GM18951 (cell line): ENCODE measurements at regions not wholly inside any gene's neighbourhood (a gene's known extent, or its start where the extent isn't known, plus 50 kb on each side); places are given as distances from the start of the nearest gene placed in this dataset.

Experiments
- POLR2A ChIP-seq: IDR thresholded peaks from 4 replicates; pipeline ENCODE4 v1.6.1; 2011; ENCODE audit warnings: mild to moderate bottlenecking; ENCODE audit not compliant: insufficient read length, insufficient read depth; ENCODE audit errors: extremely low read depth
- in situ Hi-C: fragments of 300-500 bp; cut with MboI; formaldehyde crosslinking; loops from one replicate; pipeline ENCODE4 v1.12.0; 2022; ENCODE audit warnings: low sequenced_read_pairs, mixed read lengths, inconsistent platforms; ENCODE audit not compliant: unreplicated experiment

DNA sequence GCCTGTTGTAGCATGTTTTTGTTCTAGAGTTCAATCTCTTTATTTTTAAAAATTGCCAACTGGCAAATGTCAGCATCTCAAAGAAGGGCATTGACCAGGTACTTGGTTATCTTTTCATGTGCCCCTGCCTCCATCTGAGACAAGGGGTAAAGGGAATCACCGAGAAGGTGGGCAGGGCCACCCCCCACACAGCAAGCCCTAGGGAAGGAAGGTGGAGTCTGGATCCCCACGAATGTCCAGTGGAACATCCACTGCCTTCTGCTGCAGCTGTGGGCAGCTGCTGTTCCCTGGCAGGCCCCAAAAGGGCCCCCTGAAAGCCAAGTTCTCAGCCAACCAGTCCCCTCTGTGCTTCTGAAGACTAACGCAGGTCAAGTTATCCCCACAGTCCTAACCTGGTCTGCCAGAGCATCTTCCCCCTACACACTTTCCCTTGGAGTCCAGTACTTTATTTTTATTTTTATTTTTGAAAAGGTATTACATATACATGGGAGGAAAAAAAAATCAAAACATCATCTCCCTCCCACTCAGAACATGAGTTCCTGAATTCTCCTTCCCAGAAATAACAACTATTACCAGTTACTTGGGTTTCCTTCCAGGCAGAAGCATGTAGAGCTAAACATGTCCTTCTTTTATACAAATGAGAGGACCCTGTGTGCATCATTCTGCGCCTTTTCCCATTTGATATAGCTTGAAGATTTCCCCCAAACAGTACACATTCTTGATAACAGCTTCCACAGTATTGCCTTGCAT, 253.7 kb downstream of the MAFB start:
- no peak for TF ChIP-seq POLR2A
- in situ Hi-C loops: no loop called here

DNA sequence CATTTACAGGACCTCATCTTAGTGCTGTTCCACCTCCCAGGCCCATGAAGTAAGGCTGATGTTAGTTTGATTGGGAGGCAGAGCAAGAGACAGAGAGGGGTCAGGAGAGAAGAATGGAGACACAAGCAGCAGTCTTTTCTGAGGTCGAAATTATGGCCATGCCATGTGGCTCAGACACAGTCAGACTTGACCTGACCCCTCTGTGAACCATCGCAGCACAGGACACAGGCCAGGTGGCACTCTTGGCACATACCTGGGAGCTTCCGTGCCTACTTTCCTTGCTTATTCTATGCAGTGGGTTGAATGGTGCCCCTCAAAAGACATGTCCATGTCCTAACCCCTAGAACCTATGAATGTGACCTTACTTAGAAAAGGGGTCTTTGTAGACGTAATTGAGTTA, 254.9 kb downstream of the MAFB start:
- in situ Hi-C loops: no loop called here
- no peak for TF ChIP-seq POLR2A

DNA sequence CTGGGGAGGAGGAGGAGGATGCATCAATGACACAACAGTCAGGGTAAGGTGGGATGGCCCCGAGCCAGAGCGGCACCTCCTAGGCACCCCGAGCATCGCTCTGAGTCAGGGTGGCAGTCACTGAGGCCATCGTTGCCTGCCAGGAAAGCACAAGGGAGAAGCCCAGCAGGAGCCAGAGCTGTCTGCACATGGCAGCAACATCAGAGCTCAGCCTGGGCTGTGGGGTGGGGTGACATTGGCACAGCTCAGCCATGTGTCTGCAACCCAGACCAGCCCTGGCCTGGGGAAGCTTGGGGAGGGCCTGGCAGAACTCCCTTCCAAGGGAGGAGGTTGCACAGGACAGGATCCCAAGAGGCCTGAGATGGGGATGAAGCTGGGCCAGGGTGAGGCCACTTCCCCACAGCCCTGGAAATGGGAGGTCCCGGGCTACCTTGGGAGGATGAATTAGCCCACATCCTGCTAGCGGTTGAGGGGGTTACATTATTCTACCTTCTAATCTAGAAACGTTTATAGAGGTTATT, 255.6 kb downstream of the MAFB start:
- in situ Hi-C loops: no loop called here

DNA sequence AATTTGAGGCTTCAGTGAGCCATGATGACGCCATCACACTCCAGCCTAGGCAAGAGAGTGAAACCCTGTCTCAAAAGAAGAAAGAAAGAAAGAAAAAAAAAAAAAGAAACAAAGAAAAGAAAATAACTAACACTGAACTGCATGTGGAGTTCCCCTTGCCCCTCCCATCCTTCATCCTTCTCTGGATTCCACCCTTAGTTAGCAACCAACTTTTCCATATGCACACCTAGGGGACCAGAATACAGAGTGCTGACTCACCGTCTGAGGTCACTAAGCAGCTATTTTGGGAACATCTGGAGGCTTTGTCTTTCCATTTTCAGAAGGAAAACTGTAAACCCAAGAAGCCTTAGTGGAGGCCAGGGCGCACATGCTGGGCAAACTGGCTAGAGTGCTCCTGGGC, 257.4 kb downstream of the MAFB start:
- no peak for TF ChIP-seq POLR2A
- in situ Hi-C loops: no loop called here

More for the DNA sequence above, 255.6 kb downstream of the MAFB start:
- TF ChIP-seq POLR2A: no peak

DNA sequence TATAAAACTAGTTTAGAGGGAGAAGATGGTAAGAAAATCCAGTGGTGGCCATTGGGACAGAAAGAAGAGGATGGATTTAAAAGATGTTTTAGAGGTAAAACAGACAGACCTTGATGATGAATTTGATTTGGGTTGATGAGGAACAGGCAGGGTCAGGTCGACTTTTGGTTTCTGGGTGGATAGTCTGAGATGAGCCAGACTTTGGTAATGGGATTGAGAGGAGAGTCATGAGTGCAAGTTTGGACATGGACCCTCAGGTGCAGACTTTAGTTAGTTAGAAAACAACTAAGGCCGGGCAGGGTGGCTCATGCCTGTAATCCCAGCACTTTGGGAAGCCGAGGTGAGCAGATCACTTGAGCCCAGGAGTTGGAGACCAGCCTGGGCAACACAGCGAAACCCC, 257.9 kb downstream of the MAFB start:
- in situ Hi-C loops: no loop called here
- TF ChIP-seq POLR2A: no peak

DNA sequence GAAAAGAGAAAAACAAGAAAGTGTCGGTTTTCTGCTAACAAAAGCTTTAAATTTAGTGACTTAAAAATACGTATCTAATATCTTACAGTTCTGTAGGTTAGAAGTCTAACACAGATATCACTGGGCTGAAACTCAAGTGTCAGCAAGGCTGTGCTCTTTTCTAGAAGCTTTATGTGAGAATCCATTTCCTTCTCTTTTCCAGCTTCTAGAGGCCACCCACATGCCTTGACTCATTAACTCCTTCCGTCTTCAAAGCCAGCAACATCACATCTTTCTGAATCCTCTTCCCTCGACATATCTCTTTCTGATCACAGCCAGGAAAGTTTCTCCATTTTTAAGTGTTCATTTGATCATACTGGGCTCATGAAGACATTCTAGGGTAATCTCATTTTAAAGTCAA, 262.0 kb downstream of the MAFB start:
- no peak for TF ChIP-seq POLR2A
- in situ Hi-C loops: no loop called here

DNA sequence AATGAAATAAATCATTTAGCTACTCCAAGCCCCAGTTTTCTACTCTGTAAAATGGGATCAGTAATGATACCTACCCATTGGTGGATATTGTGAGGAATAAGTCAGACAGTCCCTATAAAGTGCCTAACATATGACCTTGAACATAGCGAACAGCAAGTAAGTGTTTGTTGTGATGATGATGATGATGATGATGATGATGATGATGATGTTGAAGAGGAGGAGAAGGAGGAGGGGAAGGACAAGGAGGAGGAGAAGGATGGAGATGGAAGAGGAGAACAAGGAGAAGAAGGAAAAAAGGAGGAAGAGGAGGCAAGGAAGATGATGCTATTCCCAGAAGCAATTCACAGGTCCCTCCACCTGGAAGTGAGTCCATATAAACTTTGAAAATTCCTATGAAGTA, 264.3 kb downstream of the MAFB start:
- no peak for TF ChIP-seq POLR2A
- in situ Hi-C loops: no loop called here

DNA sequence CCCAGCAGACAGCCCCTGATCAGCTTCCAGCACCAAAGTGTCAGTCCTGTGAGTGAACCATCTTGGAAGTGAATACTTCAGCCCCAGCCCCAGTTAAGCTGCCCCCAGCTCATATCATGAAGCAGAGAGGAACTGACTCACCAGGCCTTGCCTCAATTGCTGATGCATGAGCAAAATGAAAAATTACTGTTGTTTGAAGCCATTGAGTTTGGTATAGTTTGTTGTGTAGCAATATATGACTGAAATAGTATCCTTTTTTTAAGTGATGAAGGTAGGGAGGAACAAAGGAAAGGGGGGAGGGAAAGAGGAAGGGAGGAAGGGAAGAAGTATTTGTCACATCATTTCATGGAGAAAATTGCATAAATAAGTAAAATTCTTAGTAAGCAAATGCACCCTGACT, 266.4 kb downstream of the MAFB start:
- TF ChIP-seq POLR2A: no peak

DNA sequence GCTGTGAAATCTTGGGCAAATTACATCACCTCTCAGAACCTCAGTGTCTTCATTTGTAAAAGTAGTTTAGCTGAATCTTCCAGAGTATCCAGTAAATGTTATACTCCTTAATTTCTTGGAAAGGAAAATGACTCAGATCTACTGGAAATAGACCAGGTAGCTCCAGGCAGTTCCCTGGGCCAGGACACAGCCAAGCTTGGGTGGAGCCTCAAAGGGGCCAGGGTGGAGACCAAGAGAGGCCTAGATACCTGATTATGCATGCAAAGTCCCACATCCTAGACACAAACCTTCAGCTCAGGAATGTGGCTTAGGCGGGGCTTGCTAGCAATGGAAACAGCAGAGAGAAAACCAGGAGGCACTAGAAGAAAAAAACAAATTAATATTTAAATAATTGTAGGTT, 272.8 kb downstream of the MAFB start:
- no peak for TF ChIP-seq POLR2A
- in situ Hi-C loops: no loop called here

More for the DNA sequence above, 266.4 kb downstream of the MAFB start:
- in situ Hi-C loops: no loop called here

DNA sequence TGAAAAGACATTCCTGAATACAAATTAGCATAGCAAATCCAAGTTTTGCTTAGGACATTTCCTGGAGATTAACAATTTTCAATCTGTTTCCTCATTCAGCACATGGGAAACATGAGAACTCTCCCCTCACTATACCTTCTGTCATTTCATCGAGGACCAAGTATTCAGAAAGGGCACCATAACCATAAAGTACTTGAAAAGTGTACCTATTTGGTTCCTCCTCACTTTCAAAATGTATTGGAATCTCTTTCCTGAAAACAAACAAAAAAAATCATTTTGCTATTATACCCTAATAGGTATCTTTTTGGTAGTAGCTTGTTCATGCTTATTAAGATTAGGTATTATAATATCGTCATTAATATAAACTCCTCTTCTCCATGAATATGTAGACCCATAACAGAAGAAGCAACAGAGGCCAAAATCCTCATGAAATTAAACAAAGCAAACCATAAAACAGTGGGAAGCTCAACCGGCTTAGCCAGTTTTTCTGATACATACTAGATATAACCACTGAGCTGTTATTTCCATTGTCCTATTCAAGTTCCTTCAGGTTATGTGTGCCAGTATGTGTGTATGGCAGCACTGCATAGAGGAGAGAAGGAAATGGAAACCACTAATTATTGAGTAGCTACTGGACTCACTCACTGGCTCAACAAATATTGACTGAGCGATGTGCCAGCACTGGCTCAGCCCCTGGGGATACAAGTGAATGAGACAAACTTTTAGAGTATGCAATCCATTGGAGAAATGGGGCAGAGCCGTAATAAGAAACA, 274.0 kb downstream of the MAFB start:
- no peak for TF ChIP-seq POLR2A
- in situ Hi-C loops: no loop called here

DNA sequence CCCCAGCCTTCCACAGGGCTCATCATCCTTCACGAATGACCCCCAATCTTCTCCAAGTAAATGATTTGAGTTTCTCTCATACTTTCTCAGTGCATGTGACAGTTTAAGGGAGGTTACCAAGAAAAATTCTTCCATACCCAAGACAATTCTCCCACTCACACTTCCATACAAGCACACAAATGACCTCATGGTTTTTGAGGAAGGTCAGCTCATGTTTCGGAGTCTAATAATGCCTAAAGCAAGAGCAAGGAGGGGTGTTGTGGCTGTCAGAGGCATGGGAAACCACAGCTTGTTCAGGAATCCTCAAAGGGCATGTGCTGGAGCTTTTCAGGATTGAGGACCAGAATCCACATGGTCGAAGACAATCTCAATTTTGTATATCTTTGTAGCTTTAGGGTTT, 279.0 kb downstream of the MAFB start:
- in situ Hi-C loops: no loop called here
- TF ChIP-seq POLR2A: no peak

DNA sequence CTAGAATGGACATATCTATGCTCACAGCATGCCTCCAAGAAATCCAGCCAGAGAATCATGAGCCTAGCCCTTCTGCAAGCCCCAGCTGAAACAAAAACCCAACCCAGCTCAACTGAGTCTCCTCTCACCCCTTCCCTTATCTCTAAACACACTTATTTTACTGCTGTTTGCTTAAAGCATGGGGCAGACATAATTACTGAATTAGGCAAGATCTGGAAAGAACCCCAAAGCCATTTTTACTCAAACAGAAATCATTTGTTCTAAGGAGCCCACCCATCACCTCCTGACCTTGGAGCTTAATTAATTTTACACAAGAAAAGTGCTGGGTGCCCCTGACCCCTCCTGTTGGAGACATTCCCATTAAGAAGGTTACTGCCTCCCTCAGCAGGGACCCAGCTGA, 291.6 kb downstream of the MAFB start:
- in situ Hi-C loops: no loop called here
- TF ChIP-seq POLR2A: no peak

DNA sequence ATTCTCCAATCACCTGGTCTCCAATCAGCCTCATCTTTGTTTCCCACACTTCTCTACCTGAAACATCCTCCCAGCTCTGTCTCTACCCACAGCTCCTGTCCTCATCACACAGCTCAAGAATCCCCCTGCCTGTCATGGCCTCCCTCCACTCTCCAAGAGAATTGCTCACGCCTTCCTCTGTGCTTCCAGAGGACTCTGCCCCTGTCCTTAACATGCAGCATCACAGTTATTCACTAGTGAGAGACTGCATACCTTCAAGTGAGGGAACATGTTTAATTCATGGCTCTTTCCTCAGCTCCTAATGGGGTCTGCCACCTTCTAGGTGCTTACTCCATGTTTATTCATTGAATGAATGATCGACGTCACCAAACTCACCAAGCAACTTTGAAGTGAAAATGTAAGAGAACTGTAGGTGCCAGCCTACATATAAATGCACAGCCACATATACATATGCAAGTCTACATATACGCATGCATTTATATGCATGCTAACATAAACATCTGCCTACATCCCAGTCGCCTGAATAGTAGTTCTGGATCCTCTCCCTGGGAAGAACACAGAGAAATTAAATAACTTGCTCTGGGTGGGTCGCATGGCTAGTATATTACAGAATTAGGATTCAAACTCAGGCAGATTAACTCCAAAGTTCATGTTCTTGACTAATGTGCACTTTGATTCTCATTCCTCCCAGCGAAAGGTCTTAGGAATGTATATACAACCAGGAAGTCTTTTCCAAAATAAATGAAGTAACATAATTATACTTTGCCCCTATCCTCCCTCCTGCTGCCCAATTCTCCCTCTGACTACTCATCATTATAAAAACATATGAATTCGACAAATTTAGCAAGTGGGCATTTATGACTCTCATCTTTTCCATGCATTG, 295.6 kb downstream of the MAFB start:
- in situ Hi-C loops: no loop called here
- TF ChIP-seq POLR2A: no peak
